ENCODE measurements at regions not wholly inside any gene's neighbourhood (a gene's known extent, or its start where the extent isn't known, plus 50 kb on each side); places are given as distances from the start of the nearest gene placed in this dataset.
"Not testable (repeated sequence)": the region's sequence is repeated elsewhere in the genome, so short reads cannot be mapped to it uniquely, and the experiment has no call there.

DNA sequence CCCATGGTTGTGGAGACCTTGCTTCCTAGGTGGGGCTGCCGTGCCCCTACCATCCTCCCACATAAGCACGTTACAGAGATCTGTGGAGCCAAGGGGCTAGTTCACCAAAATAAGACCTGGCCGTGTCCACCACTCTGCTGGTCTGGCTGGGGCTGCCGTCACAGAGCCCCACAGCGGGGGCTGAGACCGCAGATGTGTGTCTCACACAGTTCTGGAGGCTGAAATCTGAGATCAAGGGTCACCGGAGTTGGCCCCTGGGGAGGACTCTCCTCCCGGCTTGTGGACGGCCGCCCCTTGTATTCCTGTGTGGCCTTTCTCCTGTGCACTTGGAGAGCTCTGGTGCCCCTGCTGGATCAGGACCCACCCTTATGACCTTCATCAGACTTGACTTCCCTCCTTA is 147.4 kb downstream of the IGLL1 start:
- not testable (repeated sequence) for TF ChIP-seq EZH2 (IDR thresholded peaks at IDR 0.05; ENCODE audit: borderline replicate concordance, low read depth, low read length, severe bottlenecking); CTCF (IDR thresholded peaks at IDR 0.05; ENCODE audit: borderline replicate concordance, extremely low read depth, low read length, poor library complexity, severe bottlenecking)

All from DND-41 (cell line).